Ovary (tissue), 7 donors: ENCODE measurements at regions not wholly inside any gene's neighbourhood (a gene's known extent, or its start where the extent isn't known, plus 50 kb on each side); places are given as distances from the start of the nearest gene placed in this dataset.

Experiments
- DNase-seq, 5 donors: peaks; one replicate each; pipeline ENCODE4 v3.0.0-alpha.2; 2019 to 2020
- H3K27ac ChIP-seq, 2 donors: fragments of 200-600 bp; one replicate each; pipeline versions ENCODE4 v1.5.1 to v1.8.0; 2019 to 2022
- H3K27me3 ChIP-seq: fragments of 200-600 bp; one replicate; pipeline ENCODE4 v1.8.0; 2022
- H3K36me3 ChIP-seq: fragments of 200-600 bp; sonication (generic); one replicate; pipeline ENCODE4 v1.5.1; 2019
- H3K4me1 ChIP-seq: one replicate; pipeline ENCODE4 v1.8.1; 2013; ENCODE audit warnings: mild to moderate bottlenecking, moderate library complexity; ENCODE audit not compliant: insufficient read depth
- H3K4me3 ChIP-seq: fragments of 200-600 bp; sonication (generic); one replicate; pipeline ENCODE4 v1.5.1; 2017
- H3K9me3 ChIP-seq, 2 donors: fragments of 200-600 bp in 1 of 2; sonication (generic) in 1 of 2; one replicate each; pipeline versions ENCODE4 v1.5.1 to v1.8.1; 2013 to 2019; ENCODE audit warnings: mild to moderate bottlenecking in 1 of 2, moderate library complexity in 1 of 2
- CTCF ChIP-seq, 3 donors: fragments of 450-650 bp in 2 of 3; fragments of 200-600 bp in 1 of 3; IDR thresholded peaks; one replicate each; pipeline versions ENCODE4 v1.5.1 to v1.8.0; 2016 to 2022; ENCODE audit warnings: antibody characterized with exemption in 3 of 3, mild to moderate bottlenecking in 1 of 3
- EP300 ChIP-seq: sonication (generic); formaldehyde crosslinking; IDR thresholded peaks from one replicate; pipeline ENCODE4 v1.6.1; 2017; ENCODE audit warnings: antibody characterized with exemption
- POLR2A ChIP-seq: fragments of 450-650 bp; IDR thresholded peaks from one replicate; pipeline ENCODE4 v1.6.1; 2017; ENCODE audit warnings: antibody characterized with exemption, mild to moderate bottlenecking, moderate library complexity
- WGBS, 3 donors: extraction: QIAGEN DNeasy Blood & Tissue Kit in 1 of 3; methylation state at CpG; one replicate each; pipeline versions ENCODE4 v1.1.5 to v1.1.7; 2013 to 2017; 5-methylcytosine and 5-hydroxymethylcytosine counted together
- intact Hi-C, 4 donors: fragments of 100-400 bp; cut with DNase I; formaldehyde crosslinking; loops; one replicate each; pipeline versions ENCODE4 v1.11.0 to v1.15.1; 2022 to 2023
- donor health status: DM: no; HTN: no; CAD: no; lungs with moderate emphysema.
- donor health status: DM: no; HTN: no; CAD: no.
- donor health status: Bipolar disorder and iron deficiency.
- donor health status: DM: no; HTN: no; CAD: no.
- donor health status: DM: yes; HTN: yes; CAD: no.

GRCh38 chr16:5670198-5670597 lies 572.6 kb upstream of the EEF2KMT start:
- WGBS, 3 donors = 40 to 54% (median 44%) methylated on average over 2 of the region's 2 CpGs
- no peaks in the 10 kb centered on the region for H3K9me3 ChIP-seq
- H3K4me3 ChIP-seq = no peak overlapping the region
- intact Hi-C loops = no loop called here
- H3K27ac ChIP-seq = no peak overlapping the region
- no peaks in the 10 kb centered on the region for H3K27me3 ChIP-seq
- H3K36me3 ChIP-seq = no peaks in the 10 kb centered on the region
- no peak for TF ChIP-seq CTCF (IDR thresholded peaks at IDR 0.05)
- no peak for TF ChIP-seq EP300
- no peak for TF ChIP-seq POLR2A
- no peak for DNase-seq
- H3K4me1 ChIP-seq = no peaks in the 10 kb centered on the region

GRCh38 chr16:5668553-5668952 lies 571.0 kb upstream of the EEF2KMT start:
- no peak for DNase-seq
- intact Hi-C loops = no loop called here
- 10 to 26% (median 11%) methylated on average over 2 of the region's 2 CpGs for WGBS, 3 donors
- TF ChIP-seq POLR2A = no peak
- TF ChIP-seq EP300 = no peak
- TF ChIP-seq CTCF (IDR thresholded peaks at IDR 0.05) = no peak
- Histone ChIP-seq H3K9me3 (peaks cover 0 to 2% of the 10 kb centered on the region in 2 donors), H3K36me3 (no peaks in the 10 kb centered on the region), H3K27me3 (no peaks in the 10 kb centered on the region), H3K4me3 (no peak overlapping the region), H3K4me1 (no peaks in the 10 kb centered on the region), H3K27ac (no peak overlapping the region)

DNA sequence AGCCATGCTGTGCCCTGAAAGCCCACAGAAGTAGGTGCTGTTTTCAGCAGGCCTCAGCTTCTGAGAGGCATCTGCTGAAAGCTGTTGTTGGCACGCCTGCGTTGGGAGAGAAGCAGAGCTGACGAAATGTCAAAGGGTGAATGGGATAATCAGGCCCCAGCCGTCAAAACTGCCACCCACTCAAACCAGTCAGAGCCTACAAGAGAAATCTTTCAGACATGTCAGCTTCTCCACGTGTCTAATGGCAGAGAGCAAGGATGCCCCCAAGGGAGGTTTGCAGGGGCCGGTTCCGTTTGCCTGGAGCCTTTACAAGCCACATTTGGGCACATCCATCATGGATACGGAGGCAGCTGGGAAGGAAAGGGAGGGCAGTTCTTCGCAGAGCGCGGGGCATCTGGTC lies 568.2 kb upstream of the EEF2KMT start:
- WGBS, 3 donors = 39 to 48% (median 39%) methylated on average over 11 of the region's 11 CpGs
- DNase-seq = no peak
- intact Hi-C loops = no loop called here
- Histone ChIP-seq H3K36me3 (no peaks in the 10 kb centered on the region), H3K27ac (no peak overlapping the region), H3K4me1 (no peaks in the 10 kb centered on the region), H3K9me3 (peaks cover 0 to 4% of the 10 kb centered on the region in 2 donors), H3K4me3 (no peak overlapping the region), H3K27me3 (no peaks in the 10 kb centered on the region)
- TF ChIP-seq EP300 (no peak), POLR2A (no peak), CTCF (IDR thresholded peaks at IDR 0.05) (no peak)

GRCh38 chr16:5653789-5654188 lies 556.2 kb upstream of the EEF2KMT start:
- no peaks in the 10 kb centered on the region for H3K36me3 ChIP-seq
- no peak overlapping the region for H3K4me3 ChIP-seq
- no peaks in the 10 kb centered on the region for H3K9me3 ChIP-seq
- H3K4me1 ChIP-seq = no peaks in the 10 kb centered on the region
- WGBS, 3 donors = 44 to 55% (median 47%) methylated on average over 11 of the region's 11 CpGs
- intact Hi-C loops = no loop called here
- TF ChIP-seq EP300 = no peak
- no peak for TF ChIP-seq CTCF (IDR thresholded peaks at IDR 0.05)
- TF ChIP-seq POLR2A = no peak
- no peak overlapping the region for H3K27ac ChIP-seq
- no peaks in the 10 kb centered on the region for H3K27me3 ChIP-seq
- no peak for DNase-seq

DNA sequence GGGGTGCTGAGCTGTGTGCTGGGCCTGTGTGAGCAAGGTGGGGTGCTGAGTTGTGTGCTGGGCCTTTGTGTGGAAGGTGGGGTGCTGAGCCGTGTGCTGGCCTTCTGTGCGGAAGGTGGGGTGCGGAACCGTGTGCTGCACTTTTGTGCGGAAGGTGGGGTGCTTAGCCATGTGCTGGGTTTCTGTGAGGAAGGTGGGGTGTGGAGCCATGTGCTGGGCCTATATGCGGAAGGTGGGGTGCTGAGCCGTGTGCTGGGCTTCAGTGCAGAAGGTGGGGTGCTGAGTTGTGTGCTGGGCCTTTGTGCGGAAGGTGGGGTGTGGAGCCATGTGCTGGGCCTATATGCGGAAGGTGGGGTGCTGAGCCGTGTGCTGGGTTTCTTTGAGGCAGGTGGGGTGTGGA lies 555.4 kb upstream of the EEF2KMT start:
- intact Hi-C loops = no loop called here

More for the DNA sequence above, 555.4 kb upstream of the EEF2KMT start:
- Histone ChIP-seq H3K36me3 (no peaks in the 10 kb centered on the region), H3K4me3 (no peak overlapping the region), H3K9me3 (no peaks in the 10 kb centered on the region), H3K27me3 (no peaks in the 10 kb centered on the region), H3K27ac (no peak overlapping the region), H3K4me1 (no peaks in the 10 kb centered on the region)
- DNase-seq = no peak
- WGBS, 3 donors = 87 to 92% (median 89%) methylated on average over 10 of the region's 10 CpGs
- TF ChIP-seq CTCF (IDR thresholded peaks at IDR 0.05) (no peak), POLR2A (no peak), EP300 (no peak)
